GM21447 (cell line): ENCODE measurements at regions not wholly inside any gene's neighbourhood (a gene's known extent, or its start where the extent isn't known, plus 50 kb on each side); places are given as distances from the start of the nearest gene placed in this dataset.

Experiments used
- ATAC-seq: cut with Tn5 transposase; IDR thresholded peaks from one replicate; pipeline ENCODE4 v1.9.1; 2021; ENCODE audit not compliant: unreplicated experiment

- ATAC-seq: no peak
Measured at GRCh38 chr18:37741032-37741623, 175.5 kb upstream of the CELF4 start.

DNA sequence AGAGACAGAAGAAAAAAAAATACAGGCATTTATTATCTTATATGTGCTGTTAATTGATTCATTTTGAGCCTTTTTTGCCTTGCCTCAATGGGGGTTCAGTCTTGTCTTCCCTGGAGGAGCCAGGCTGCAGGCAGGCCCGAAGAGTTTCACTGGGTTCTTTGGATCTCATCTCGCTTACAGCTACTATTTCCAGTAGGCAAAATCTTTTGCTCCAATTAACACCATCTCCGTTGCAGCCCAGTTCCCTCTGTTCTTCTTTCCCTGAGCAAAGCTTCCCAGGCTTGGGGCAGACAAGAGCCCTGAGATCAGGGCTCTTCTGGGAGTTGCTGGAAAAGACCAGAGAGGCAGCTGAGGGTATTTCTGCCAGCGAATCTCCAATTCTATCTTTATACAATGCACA is 168.8 kb upstream of the CELF4 start:
- ATAC-seq: no peak

- ATAC-seq: no peak
Measured at GRCh38 chr18:37729716-37730115, 164.1 kb upstream of the CELF4 start.

GRCh38 chr18:37724206-37724605 is 158.6 kb upstream of the CELF4 start:
- no peak for ATAC-seq

GRCh38 chr18:37721544-37722522 is 156.2 kb upstream of the CELF4 start:
- ATAC-seq: no peak

DNA sequence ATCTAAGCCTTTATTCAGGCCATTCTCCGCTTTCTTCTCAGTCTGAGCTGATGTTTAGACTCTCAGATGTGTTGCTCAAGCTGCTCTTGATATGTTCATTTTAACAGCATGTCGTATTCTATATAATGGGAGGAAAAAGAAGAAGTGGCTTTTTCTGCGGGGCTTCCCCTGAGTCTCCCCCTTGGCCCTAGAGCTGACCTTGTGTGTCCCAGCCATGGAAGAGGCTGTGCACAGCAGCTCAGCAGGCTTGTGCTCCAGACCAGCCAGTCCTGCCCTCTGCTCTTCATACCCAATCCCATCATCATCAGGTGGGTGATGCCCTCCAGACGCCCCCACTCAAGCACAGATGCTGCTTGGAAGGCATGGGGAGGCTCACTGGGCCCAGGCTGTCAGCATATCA is 155.1 kb upstream of the CELF4 start:
- no peak for ATAC-seq

GRCh38 chr18:37717656-37718055 is 152.1 kb upstream of the CELF4 start:
- ATAC-seq: no peak

- no peak for ATAC-seq
Measured at GRCh38 chr18:37717098-37717497, 151.5 kb upstream of the CELF4 start.

- ATAC-seq: no peak
Measured at GRCh38 chr18:37716106-37716735, 150.6 kb upstream of the CELF4 start.

DNA sequence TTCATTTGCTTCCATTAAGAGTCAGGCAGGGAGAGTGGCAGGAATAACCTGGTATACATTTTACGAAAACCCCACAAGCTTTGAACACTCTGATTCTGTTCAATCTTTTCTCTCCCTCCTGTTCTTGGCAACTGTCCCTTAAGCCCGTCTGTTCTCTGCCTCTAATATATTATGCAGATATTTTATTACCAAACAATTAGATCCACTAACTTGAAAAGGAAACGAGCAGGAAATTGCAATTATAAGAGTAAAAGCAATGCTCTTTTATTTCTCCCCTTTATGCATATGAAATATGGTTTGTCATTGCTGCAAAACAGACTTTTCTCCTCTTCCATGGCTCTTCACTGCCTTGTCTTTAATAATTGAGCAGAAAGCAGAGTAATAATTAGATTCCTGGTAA is 149.1 kb upstream of the CELF4 start:
- ATAC-seq: no peak

DNA sequence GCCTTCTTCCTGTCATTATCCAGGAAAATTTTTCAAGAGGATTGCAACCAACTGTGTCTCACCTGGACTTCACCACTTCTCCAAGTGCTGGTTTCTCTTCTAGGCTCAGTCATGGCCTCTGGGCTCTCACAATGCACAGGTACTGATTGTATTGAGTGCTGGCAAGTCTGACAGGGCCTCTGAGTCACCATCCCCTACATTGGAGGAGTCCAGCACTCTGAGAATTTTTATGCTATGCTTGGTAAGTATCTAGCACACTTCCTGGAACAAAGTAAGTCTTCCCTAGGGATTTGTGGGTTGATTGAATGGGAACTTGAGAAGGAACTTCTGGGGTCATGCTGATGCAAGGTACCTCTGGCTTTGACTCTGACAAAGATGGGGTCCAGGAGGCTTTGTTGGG is 147.2 kb upstream of the CELF4 start:
- no peak for ATAC-seq

DNA sequence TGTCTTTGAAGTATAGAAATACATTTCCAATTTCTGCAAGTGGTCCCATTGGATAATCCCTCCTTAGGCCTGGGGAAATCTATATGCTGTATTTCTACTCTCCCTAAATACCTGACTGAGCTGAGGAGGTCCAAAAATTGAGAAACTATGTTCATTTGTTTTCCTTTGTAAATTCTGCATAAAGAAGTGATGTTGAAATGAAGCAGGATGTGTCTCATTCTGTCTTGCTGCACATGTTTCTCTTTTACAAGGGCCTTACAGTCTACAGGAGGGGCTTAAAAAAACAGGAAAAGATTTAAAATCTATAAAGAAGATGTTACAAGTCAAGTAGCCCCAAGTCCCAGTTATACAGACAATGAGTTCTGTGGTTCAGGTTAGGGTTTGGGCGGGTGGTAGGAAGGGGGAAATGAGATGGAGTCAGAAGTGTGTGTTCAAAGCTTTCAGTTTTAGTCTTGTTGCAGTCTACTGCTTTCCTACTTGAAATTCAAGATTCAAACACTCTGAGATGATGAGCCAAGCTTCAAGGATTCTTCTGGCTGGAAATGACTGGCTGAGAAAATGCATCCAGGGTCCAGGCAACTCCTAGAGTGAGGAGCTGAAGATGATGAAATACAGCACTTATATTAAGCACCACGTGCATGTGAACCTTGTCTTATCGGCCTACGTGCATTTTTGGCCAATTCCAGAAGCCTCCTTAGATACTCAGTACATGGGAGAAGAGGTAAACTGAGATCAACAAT is 146.3 kb upstream of the CELF4 start:
- no peak for ATAC-seq

GRCh38 chr18:37710726-37711125 is 145.1 kb upstream of the CELF4 start:
- no peak for ATAC-seq

DNA sequence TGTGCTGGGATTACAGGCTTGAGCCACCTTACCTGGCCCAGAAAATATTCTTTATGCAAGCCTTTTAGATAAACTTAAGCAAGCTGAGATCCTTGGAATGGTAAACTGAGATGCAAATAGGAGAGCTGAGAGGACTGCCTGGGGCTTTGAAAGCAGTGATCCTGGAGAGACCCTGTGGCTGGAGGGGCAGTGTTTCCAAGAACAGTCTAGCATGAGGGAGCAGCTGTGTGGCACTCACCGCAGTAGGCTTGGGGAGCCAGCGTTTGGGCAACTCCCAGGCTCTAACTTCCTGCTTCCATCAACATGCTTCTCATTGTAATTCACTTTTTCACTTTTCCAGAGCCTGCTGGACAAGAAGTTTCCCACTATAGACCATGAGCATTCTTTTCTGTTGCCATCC is 144.1 kb upstream of the CELF4 start:
- no peak for ATAC-seq

DNA sequence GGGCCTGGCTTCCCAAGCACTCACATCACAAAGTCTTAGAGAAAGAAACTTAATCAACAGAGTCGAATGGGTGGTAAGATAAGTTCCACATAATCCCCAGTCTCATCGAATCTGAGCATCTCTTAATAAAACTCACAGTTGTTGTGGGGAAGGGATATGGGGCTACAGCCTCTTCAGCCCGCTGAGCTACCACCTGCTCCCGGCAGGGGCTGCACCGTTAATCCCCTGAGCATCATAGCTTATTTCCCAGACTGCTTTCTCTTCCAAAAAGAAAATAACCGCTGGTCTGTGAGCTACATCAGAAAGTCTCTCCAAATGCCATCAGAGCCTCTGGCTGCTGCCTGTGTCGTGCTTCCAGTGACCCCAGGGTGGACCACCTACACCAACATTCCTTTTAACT is 139.4 kb upstream of the CELF4 start:
- ATAC-seq: no peak

DNA sequence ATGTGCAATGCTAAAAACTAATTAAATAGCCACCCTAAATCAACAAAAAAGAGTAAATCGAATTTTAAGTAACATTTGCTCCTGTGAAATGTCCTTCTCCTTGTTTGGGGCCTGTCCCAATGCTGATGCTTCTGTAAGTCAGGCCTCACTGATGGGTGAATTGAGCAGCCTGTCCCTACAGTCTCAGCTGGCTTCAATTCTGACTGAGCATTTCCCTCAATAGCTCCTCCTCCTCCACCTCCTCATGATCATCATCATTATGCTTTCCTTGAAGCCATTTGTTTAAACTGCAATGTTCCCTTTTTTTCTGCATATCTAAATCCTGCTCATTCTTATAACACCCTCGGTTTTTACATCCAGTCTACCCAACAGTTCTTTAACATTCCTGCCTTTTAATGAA is 137.2 kb upstream of the CELF4 start:
- no peak for ATAC-seq

DNA sequence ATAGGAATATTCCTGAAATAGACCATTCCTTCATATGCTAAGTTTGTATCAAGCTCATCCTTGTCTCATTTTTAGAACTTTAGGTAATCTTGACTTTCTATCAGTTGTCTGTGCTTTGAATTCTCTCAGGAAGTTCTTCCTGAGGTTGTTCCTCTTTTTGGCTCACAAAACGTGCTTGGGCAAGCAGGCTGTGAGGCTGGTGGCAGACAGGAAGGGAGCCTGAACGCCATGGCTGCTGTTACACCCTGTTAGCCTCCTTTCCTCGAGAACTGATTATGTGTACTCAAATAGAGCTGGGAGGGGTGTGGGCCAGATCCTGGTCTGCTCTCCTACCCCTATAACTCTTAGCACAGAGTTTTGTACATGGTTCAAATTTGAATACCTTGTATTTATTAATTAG is 136.4 kb upstream of the CELF4 start:
- no peak for ATAC-seq

DNA sequence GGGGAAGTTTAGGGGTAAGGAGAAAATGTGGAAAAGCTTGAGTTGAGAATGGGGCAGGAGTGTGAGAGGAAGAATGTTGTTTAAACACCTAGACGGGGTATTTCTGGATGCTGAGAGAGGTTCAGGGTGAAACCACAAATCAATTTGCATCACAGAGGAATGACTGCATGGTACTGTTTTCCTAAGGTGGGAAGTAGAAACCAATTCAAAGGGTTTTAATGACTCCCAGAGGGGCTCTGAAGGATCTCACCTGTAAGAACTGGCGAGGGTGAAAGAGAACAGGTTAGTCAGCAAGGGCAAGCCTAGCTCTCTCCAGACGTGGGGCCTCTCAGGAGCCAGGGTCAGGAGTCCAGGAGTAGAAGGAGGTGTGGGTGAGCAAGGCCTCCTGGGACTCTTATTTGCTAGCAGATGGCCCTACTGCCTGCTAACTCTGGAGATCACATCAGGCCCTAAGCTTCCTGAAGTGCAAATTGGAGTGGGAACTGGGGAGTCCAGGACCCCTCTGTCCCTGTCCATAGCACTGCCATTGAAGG is 133.0 kb upstream of the CELF4 start:
- ATAC-seq: no peak

- no peak for ATAC-seq
Measured at GRCh38 chr18:37694516-37694915, 128.9 kb upstream of the CELF4 start.

GRCh38 chr18:37691162-37691561 is 125.6 kb upstream of the CELF4 start:
- no peak for ATAC-seq

- ATAC-seq: no peak
Measured at GRCh38 chr18:37689841-37690240, 124.2 kb upstream of the CELF4 start.
